ENCODE measurements at regions not wholly inside any gene's neighbourhood (a gene's known extent, or its start where the extent isn't known, plus 50 kb on each side); places are given as distances from the start of the nearest gene placed in this dataset.

DNA sequence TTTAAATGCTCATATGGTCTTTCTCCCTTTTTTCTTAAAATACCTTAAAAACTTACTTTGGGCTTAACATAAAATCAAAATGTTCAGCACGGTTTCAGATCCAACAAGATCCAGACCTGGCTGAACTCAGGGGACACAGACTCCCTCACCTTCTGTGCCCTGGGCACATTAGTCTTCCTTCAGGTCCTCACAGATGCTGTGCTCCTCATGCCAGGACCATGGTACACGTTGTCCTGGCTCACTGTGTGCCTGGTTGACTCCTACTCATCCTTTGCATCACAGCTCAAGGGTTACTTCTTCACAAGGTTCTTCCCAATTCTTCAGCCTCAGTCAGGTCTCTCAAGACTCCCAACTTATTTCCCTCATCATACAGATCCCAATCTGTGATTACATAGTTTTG lies 73.6 kb upstream of the TCF21 start:
- no peak for TF ChIP-seq CTCF (IDR thresholded peaks at IDR 0.05)
- intact Hi-C loops (cut with DNase I) = no loop called here
- no peak for DNase-seq (ENCODE audit: low spot score in 2 of 2)

DNA sequence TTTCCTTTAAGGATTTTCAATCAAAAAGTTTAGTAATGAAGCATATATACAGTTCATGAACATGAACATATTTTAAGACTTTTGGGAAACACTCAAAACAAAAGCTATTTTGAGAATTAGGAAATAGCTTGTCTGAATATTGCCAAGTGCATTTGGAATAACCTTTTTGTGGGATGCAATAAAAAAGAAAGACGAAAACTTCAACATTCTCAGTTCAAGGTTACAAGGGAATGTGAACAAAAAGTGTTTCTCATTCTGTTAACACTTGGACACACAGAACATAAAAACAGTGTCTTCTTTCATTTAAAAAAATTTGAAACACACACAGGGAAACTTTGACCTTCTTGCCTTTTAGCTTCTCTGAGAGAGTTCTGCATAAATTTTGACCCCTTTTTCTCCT lies 72.7 kb upstream of the TCF21 start:
- TF ChIP-seq CTCF (IDR thresholded peaks at IDR 0.05) = no peak
- Histone ChIP-seq H3K36me3 (no peaks in the 10 kb centered on the region), H3K4me1 (peaks cover 0 to 5% of the 10 kb centered on the region in 2 donors), H3K27ac (peak overlapping the region; percentile 15 to 57), H3K27me3 (no peaks in the 10 kb centered on the region), H3K9me3 (no peaks in the 10 kb centered on the region), H3K4me3 (peak overlapping the region in 1 of 2 donors; percentile 1)
- intact Hi-C loops (cut with DNase I) = no loop called here
- no peak for DNase-seq (ENCODE audit: low spot score in 2 of 2)

More for the DNA sequence above, 73.6 kb upstream of the TCF21 start:
- H3K27me3 ChIP-seq = no peaks in the 10 kb centered on the region
- peak overlapping the region; percentile 21 to 57 for H3K27ac ChIP-seq
- H3K36me3 ChIP-seq = no peaks in the 10 kb centered on the region
- H3K4me3 ChIP-seq = no peak overlapping the region
- H3K9me3 ChIP-seq = no peaks in the 10 kb centered on the region
- H3K4me1 ChIP-seq = peaks cover 0 to 5% of the 10 kb centered on the region in 2 donors

GRCh38 chr6:133817460-133818047 lies 71.4 kb upstream of the TCF21 start:
- H3K9me3 ChIP-seq = no peaks in the 10 kb centered on the region
- no peak for DNase-seq (ENCODE audit: low spot score in 2 of 2)
- no peaks in the 10 kb centered on the region for H3K27me3 ChIP-seq
- peak in 1 of 3 experiments; percentile 26 for TF ChIP-seq CTCF (IDR thresholded peaks at IDR 0.05)
- no peaks in the 10 kb centered on the region for H3K36me3 ChIP-seq
- peaks cover 0 to 5% of the 10 kb centered on the region in 2 donors for H3K4me1 ChIP-seq
- no peak overlapping the region for H3K27ac ChIP-seq
- no peak overlapping the region for H3K4me3 ChIP-seq
- intact Hi-C loops (cut with DNase I) = no loop called here

DNA sequence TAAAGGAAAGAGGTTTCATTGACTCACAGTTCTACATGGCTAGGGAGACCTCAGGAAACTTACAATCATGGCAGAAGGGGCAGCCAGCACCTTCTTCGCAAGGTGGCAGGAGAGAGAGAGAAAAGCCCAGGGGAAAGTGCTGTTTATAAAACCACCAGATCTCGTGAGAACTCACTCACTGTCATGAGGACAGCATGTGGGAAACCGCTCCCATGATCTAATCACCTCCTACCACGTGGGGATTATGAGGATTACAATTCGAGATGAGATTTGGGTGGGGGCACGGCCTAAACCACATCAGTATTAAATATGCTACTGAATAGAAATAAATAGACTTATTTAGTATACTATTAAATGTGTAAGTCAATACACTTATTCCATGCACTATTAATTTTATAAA lies 70.6 kb upstream of the TCF21 start:
- Histone ChIP-seq H3K36me3 (no peaks in the 10 kb centered on the region), H3K9me3 (no peaks in the 10 kb centered on the region), H3K4me3 (no peak overlapping the region), H3K4me1 (peaks cover 0 to 5% of the 10 kb centered on the region in 2 donors), H3K27me3 (no peaks in the 10 kb centered on the region), H3K27ac (no peak overlapping the region)
- DNase-seq (ENCODE audit: low spot score in 2 of 2) = no peak
- intact Hi-C loops (cut with DNase I) = no loop called here
- no peak for TF ChIP-seq CTCF (IDR thresholded peaks at IDR 0.05)

DNA sequence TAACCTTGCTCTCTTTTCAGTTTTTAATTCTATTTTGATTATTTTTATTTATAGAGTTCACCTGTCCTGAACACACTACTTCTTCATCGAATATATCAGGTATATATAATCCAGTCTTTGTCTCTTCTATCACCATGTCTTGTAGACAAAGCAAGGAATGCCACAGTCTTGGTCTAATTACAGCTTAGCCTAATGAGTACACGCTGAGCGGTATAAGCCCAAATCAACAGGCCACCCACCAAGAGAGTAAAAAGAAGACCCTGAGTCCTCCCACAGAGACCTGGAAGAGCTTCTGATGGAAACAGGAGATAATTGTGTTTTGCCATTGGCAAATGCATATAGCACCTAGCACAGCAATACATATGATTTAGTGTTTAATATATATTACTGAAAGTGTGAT lies 68.7 kb upstream of the TCF21 start:
- H3K9me3 ChIP-seq = no peaks in the 10 kb centered on the region
- H3K27ac ChIP-seq = no peak overlapping the region
- no peaks in the 10 kb centered on the region for H3K36me3 ChIP-seq
- DNase-seq (ENCODE audit: low spot score in 2 of 2) = no peak
- intact Hi-C loops (cut with DNase I) = no loop called here
- no peak for TF ChIP-seq CTCF (IDR thresholded peaks at IDR 0.05)
- no peaks in the 10 kb centered on the region for H3K27me3 ChIP-seq
- H3K4me3 ChIP-seq = no peak overlapping the region
- H3K4me1 ChIP-seq = peaks cover 0 to 5% of the 10 kb centered on the region in 2 donors

GRCh38 chr6:133827766-133828165 lies 61.1 kb upstream of the TCF21 start:
- H3K36me3 ChIP-seq = no peaks in the 10 kb centered on the region
- DNase-seq (ENCODE audit: low spot score in 2 of 2) = no peak
- no peaks in the 10 kb centered on the region for H3K27me3 ChIP-seq
- H3K27ac ChIP-seq = no peak overlapping the region
- TF ChIP-seq CTCF (IDR thresholded peaks at IDR 0.05) = no peak
- intact Hi-C loops (cut with DNase I) = no loop called here
- no peaks in the 10 kb centered on the region for H3K9me3 ChIP-seq
- H3K4me1 ChIP-seq = no peaks in the 10 kb centered on the region
- H3K4me3 ChIP-seq = no peak overlapping the region

All from ascending aorta (tissue), 2 donors.